Chondrocyte (in vitro differentiated cells): ENCODE measurements at regions not wholly inside any gene's neighbourhood (a gene's known extent, or its start where the extent isn't known, plus 50 kb on each side); places are given as distances from the start of the nearest gene placed in this dataset.

Experiments used
- DNase-seq: peaks from one replicate; pipeline ENCODE4 v3.0.0; 2021; ENCODE audit warnings: mixed read lengths, low spot score
- H3K27ac Mint-ChIP-seq: one replicate; pipeline ENCODE4 v1.8.0; 2021; ENCODE audit warnings: mild to moderate bottlenecking, moderate library complexity, mixed read lengths; ENCODE audit not compliant: unreplicated experiment
- H3K27me3 Mint-ChIP-seq: 2 replicates; pipeline ENCODE4 v1.8.0; 2021; ENCODE audit warnings: low read depth, mixed read lengths
- H3K36me3 Mint-ChIP-seq: 2 replicates; pipeline ENCODE4 v1.8.0; 2021; ENCODE audit warnings: low read depth, mixed read lengths
- H3K4me1 Mint-ChIP-seq: 2 replicates; pipeline ENCODE4 v1.8.0; 2021; ENCODE audit warnings: low read depth, mild to moderate bottlenecking, mixed read lengths
- H3K4me3 Mint-ChIP-seq: one replicate; pipeline ENCODE4 v1.8.0; 2021; ENCODE audit warnings: mild to moderate bottlenecking, moderate library complexity, mixed read lengths; ENCODE audit not compliant: unreplicated experiment
- H3K9me3 Mint-ChIP-seq: 2 replicates; pipeline ENCODE4 v1.8.0; 2021; ENCODE audit warnings: low read depth, mixed read lengths
- CTCF ChIP-seq: fragments of 200-600 bp; sonication (generic); IDR thresholded peaks from 2 replicates; pipeline ENCODE4 v1.5.0; 2021; ENCODE audit warnings: antibody characterized with exemption, mild to moderate bottlenecking, moderate library complexity

GRCh38 chr11:104369761-104370160 lies 205.8 kb upstream of the PDGFD start:
- DNase-seq, result no peak
- no peak overlapping the region for H3K4me3 Mint-ChIP-seq
- H3K27me3 Mint-ChIP-seq, result peaks cover 2% of the 10 kb centered on the region
- H3K27ac Mint-ChIP-seq, result no peak overlapping the region
- H3K36me3 Mint-ChIP-seq, result no peaks in the 10 kb centered on the region
- peaks cover 13% of the 10 kb centered on the region for H3K4me1 Mint-ChIP-seq
- no peak for TF ChIP-seq CTCF
- H3K9me3 Mint-ChIP-seq, result peaks cover 2% of the 10 kb centered on the region

GRCh38 chr11:104366321-104366734 lies 202.4 kb upstream of the PDGFD start:
- H3K4me1 Mint-ChIP-seq, result peaks cover 2% of the 10 kb centered on the region
- no peak overlapping the region for H3K27ac Mint-ChIP-seq
- H3K9me3 Mint-ChIP-seq, result peaks cover 2% of the 10 kb centered on the region
- H3K27me3 Mint-ChIP-seq, result peaks cover 5% of the 10 kb centered on the region
- H3K36me3 Mint-ChIP-seq, result no peaks in the 10 kb centered on the region
- no peak for TF ChIP-seq CTCF
- peak; percentile 88 for DNase-seq
- no peak overlapping the region for H3K4me3 Mint-ChIP-seq

GRCh38 chr11:104365676-104366075 lies 201.7 kb upstream of the PDGFD start:
- Mint-ChIP-seq H3K4me3 (no peak overlapping the region), H3K4me1 (no peaks in the 10 kb centered on the region), H3K27me3 (peaks cover 5% of the 10 kb centered on the region), H3K36me3 (no peaks in the 10 kb centered on the region), H3K9me3 (peaks cover 2% of the 10 kb centered on the region), H3K27ac (no peak overlapping the region)
- TF ChIP-seq CTCF, result no peak
- no peak for DNase-seq

- TF ChIP-seq CTCF, result no peak
- Mint-ChIP-seq H3K36me3 (no peaks in the 10 kb centered on the region), H3K9me3 (peaks cover 2% of the 10 kb centered on the region), H3K27me3 (peaks cover 5% of the 10 kb centered on the region), H3K4me1 (no peaks in the 10 kb centered on the region), H3K27ac (no peak overlapping the region), H3K4me3 (no peak overlapping the region)
- DNase-seq, result no peak
These were observed 198.0 kb upstream of the PDGFD start for GRCh38 chr11:104361975-104362374.

GRCh38 chr11:104352036-104352435 lies 188.1 kb upstream of the PDGFD start:
- Mint-ChIP-seq H3K9me3 (peaks cover 16% of the 10 kb centered on the region), H3K27me3 (peaks cover 3% of the 10 kb centered on the region), H3K4me1 (no peaks in the 10 kb centered on the region), H3K27ac (no peak overlapping the region), H3K36me3 (peaks cover 5% of the 10 kb centered on the region), H3K4me3 (no peak overlapping the region)
- DNase-seq, result no peak
- TF ChIP-seq CTCF, result no peak
